Peyer's patch (tissue), 4 donors: ENCODE measurements at regions not wholly inside any gene's neighbourhood (a gene's known extent, or its start where the extent isn't known, plus 50 kb on each side); places are given as distances from the start of the nearest gene placed in this dataset.

Experiments
- POLR2A ChIP-seq, 2 donors: fragments of 450-650 bp; IDR thresholded peaks; one replicate each; pipeline ENCODE4 v1.5.1; 2017; ENCODE audit warnings: antibody characterized with exemption in 2 of 2, mild to moderate bottlenecking in 2 of 2, moderate library complexity in 2 of 2
- TF ChIP-seq, protein P1 (sequence below), 6 experiments: fragments of 450-650 bp in 4 of 6; fragments of 200-600 bp in 2 of 6; sonication (generic) in 1 of 6; IDR thresholded peaks; one replicate each; pipeline ENCODE4 v1.5.1; 2017 to 2019; ENCODE audit warnings: antibody characterized with exemption in 6 of 6, mild to moderate bottlenecking in 3 of 6, moderate library complexity in 1 of 6

DNA sequence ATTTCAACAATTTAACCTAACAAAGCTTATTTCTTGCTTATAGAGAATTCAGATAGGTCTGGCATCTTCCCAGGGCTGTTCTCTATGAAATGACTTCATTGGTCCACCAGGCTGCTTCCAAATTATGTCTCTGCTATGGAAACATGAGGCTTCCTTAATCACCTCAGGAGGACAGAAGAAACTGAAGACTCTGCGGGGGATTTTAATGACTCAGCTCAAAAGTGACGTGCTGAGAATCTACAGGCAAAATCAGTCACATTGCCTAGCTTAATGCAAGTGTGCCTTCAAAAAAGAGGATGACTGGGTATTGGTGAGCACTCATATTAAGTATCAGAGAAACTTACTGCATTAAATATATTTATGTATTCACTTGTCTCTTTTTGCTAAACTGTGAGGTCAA is 315.5 kb upstream of the RGMB start:
- TF ChIP-seq, protein P1, sequence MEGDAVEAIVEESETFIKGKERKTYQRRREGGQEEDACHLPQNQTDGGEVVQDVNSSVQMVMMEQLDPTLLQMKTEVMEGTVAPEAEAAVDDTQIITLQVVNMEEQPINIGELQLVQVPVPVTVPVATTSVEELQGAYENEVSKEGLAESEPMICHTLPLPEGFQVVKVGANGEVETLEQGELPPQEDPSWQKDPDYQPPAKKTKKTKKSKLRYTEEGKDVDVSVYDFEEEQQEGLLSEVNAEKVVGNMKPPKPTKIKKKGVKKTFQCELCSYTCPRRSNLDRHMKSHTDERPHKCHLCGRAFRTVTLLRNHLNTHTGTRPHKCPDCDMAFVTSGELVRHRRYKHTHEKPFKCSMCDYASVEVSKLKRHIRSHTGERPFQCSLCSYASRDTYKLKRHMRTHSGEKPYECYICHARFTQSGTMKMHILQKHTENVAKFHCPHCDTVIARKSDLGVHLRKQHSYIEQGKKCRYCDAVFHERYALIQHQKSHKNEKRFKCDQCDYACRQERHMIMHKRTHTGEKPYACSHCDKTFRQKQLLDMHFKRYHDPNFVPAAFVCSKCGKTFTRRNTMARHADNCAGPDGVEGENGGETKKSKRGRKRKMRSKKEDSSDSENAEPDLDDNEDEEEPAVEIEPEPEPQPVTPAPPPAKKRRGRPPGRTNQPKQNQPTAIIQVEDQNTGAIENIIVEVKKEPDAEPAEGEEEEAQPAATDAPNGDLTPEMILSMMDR (IDR thresholded peaks at IDR 0.05): no peak
- TF ChIP-seq POLR2A (IDR thresholded peaks at IDR 0.05): no peak
